ENCODE measurements at regions not wholly inside any gene's neighbourhood (a gene's known extent, or its start where the extent isn't known, plus 50 kb on each side); places are given as distances from the start of the nearest gene placed in this dataset.

DNA sequence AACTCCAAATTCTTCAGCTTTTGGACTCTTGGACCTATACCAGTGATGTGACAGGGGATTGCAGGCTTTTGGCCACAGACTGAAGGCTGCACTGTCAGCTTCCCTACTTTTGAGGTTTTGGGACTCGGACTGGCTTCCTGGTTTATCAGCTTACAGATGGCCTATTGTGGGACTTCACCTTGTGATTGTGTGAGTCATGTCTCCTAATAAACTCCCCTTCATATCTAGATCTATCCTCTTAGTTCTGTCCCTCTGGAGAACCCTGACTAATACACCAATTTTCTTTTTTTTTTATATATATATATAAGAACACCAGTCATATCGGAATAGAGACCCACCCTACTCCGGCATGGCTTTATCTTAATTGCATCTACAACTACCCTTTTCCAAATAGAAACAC is 166.8 kb downstream of the ETV1 start:
- no peak for DNase-seq

DNA sequence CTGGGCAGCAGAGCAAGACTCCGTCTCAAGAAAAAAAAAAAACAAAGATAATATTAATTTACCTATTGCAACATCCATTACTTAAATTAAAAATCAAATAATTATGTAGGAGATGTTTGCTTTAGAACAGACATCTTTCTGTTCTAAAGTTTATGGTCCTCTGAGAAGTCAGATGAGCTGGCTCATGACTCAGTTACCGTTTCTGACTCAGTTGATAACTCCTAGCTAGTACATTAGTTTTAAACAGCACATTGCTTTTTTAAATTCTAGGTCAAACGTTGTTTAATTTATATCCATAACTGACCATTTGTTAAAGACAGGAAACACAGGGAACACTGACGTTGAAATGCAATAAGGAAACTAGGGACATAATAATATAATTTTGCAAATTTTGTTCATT is 162.7 kb downstream of the ETV1 start:
- DNase-seq, result no peak

DNA sequence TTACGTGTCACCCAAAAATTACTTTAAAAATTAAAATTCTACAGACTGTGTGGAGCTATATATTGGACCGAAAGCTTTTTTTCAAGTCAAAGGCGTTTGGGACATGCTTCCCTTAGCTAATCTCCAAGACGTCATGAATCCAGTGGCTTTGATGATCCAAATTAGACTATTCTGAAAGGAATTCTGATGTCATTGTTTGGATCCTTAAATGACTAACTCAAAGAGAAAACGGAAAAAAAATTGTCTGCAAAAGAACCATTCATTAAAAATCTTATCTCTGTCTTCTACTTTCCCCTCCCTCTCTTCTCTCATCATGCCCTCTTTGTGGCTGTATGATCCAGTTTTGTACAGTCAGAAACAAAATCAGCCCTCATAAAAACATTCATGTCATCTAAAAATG is 161.8 kb downstream of the ETV1 start:
- DNase-seq, result no peak

DNA sequence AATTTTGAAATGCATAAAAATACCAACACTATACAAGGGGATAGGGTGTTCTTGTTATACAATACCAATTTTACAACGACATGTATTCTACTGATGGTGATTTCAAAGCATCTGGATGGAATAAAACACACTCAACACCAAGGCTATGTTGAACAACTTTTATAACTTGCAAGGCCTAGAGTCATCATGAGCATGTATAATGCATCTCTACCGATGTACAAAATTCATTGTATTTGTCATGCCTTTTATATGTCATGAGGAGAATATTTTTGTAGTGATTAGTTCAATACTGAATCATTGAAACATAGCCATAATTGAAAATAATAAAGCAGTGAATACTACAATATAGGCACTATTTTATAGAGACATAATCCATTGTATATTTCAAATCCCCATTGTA is 160.2 kb downstream of the ETV1 start:
- DNase-seq, result no peak

DNA sequence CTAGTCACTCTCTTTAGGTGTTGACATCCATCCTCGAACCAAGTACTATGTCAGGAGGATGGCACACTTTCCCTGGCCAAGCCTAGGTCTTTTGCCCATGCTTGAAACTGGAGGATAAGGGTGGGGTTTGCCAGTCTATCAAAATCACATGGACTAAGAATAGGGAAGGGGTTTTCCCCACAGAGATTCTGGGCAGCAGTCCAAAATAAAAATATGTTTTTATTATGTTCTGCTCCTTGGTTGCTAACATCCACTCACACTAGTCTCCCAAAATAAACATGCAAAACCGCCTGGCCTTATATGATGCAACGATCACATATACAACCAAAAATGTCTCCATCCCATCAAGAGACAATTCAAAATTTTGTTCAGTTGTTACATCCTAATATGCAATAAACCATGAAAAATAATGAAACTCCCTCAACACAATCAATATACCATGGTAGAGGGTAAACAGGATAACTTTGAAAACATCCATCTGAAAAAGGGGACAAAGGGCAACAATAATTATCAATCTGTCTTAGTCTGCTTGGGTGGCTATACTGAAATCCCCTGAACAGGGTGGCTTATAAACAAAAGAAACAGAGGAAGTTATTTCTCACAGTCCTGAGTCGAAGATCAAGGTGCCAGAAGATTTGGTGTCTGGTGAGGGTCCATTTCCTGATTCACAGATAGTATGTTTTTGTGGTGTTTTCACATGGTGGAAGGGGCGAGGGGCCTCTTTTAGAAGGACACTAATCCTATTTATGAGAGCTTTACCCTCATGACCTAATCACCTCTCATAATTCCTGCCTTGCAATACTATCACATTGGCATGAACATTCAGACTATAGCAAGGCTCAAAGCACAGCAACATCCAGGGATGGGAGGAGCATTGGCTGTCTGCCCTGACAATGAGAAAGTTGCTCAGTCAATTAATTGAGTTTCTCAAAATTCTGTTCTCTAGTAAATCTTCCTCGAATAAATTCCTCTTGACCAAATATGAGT is 159.3 kb downstream of the ETV1 start:
- no peak for DNase-seq

DNA sequence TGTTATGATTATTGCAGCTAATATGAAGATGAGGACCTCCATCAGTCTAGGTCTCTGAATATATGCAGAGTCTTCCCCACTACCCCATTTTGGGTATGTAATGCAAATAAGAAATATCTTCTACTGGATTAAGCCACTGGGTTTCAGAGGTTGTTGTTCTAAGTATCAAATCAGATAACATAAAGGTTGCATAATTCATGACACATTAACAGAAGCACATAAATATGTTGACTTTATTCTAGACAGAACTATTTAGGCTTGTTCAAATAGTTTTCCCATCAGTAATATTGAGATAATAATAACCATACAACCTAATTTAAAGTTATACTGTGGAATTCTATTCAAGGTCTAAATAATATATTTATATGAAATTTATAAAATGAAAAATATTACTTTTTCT is 157.1 kb downstream of the ETV1 start:
- no peak for DNase-seq

DNA sequence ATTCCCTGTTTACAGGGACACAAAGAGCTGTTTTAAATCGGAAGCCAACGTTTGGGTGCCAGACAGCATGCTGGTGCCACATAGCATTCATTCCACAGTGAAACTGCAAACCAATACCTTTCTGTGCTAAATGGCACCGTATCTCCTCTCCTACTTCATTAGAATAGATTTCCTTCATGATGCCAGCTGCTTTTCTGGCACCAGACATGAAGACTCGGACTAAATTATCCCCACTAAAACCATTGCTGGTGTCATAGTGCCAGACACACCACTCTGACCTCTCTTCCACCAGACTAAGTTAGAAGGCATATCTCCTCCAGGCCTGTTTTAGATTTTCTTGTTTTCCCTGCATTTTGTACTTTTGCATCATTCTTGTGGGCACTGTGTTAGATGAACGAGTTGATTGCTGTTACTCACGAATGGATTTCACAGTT is 155.1 kb downstream of the ETV1 start:
- no peak for DNase-seq

DNA sequence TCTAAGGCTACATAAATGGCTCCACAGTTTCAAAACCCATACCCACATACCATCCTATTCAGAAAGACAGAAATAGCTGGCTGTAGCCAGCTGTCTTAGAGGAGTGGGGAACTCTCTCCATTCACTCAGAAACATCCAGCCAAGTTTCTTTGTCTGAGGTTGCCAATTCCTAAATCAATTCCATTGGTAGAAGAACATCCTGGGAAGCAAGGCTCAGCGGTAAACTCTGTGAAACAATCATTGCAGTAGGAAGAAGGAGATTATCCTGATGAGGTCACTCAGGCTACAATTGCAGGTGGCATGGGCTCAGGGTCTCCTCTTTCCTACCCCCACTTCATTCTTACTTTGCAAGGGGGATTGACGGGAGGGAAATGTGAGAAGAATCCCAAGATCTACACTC is 154.0 kb downstream of the ETV1 start:
- no peak for DNase-seq

DNA sequence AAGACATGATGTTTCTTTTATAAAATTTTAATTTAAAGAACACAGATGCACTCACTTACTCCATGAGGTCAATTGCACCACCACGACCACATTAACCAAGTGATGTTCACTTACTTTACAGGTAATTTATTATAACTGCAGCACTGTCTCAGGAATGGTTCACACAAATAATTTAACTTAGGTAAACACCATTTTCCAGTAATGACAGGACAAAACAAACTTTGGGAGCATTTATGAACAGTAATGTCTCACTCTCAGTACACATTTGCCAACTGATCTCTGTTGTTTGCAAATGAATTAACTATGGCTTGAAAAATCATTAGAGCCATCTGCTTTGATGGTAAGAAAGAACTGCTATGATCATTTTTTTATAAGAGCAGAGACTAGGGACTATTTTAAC is 150.4 kb downstream of the ETV1 start:
- no peak for DNase-seq
